DOHH2 (cell line): ENCODE measurements at regions not wholly inside any gene's neighbourhood (a gene's known extent, or its start where the extent isn't known, plus 50 kb on each side); places are given as distances from the start of the nearest gene placed in this dataset.
"Not testable (repeated sequence)": the region's sequence is repeated elsewhere in the genome, so short reads cannot be mapped to it uniquely, and the experiment has no call there.

Experiments used
- EZH2phosphoT487 ChIP-seq: fragments of 200-600 bp; sonication (generic); IDR thresholded peaks from 2 replicates; pipeline ENCODE4 v1.6.1; 2017; ENCODE audit warnings: borderline replicate concordance, mild to moderate bottlenecking, antibody characterized with exemption, low read length, moderate library complexity, mixed read lengths
- TF ChIP-seq, protein P1 (sequence below): fragments of 200-600 bp; sonication (generic); IDR thresholded peaks from one replicate; pipeline ENCODE4 v1.5.1; 2014; ENCODE audit warnings: antibody characterized with exemption, mild to moderate bottlenecking, low read depth, low read length; ENCODE audit not compliant: poor library complexity, severe bottlenecking

DNA sequence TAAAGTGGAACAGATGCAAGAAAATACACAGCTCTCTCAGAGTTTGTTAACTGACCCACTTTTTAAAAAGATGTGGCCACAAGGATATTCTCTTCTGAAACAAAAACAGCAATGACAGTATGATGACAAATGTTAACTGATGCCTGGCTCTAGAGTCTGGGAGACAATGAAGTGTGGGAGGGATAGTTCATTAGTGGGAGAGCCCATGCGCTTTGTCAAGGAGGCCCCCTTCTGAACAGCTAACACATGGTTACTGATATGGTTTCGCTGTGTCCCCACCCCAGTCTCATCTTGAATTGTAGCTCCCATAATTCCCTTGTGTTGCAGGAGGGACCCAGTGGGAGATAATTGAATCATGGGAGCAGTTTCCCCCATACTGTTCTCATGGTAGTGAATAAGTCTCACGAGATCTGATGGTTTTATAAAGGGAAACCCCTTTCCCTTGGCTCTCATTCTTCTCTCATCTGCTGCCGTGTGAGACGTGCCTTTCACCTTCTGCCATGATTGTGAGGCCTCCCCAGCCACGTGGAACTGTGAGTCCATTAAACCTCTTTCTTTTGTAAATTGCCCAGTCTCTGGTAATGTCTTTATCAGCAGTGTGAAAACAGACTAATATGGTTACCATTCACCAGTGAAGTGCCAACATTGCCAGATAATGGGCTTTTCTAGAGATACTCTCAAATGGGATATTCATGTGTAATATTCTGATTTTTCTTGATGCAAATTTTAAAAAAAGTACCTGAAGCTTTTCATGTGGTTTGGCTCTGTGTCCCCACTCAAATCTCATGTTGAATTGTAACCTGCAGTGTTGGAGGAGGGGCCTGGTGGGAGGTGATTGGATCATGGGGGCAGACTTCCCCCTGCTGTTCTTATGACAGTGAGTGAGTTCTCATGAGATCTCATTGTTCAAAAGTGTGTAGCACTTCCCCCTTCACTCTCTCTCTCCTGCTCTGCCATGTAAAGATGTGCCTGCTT lies 435.8 kb downstream of the SHISA9 start:
- TF ChIP-seq, protein P1, sequence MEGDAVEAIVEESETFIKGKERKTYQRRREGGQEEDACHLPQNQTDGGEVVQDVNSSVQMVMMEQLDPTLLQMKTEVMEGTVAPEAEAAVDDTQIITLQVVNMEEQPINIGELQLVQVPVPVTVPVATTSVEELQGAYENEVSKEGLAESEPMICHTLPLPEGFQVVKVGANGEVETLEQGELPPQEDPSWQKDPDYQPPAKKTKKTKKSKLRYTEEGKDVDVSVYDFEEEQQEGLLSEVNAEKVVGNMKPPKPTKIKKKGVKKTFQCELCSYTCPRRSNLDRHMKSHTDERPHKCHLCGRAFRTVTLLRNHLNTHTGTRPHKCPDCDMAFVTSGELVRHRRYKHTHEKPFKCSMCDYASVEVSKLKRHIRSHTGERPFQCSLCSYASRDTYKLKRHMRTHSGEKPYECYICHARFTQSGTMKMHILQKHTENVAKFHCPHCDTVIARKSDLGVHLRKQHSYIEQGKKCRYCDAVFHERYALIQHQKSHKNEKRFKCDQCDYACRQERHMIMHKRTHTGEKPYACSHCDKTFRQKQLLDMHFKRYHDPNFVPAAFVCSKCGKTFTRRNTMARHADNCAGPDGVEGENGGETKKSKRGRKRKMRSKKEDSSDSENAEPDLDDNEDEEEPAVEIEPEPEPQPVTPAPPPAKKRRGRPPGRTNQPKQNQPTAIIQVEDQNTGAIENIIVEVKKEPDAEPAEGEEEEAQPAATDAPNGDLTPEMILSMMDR: not testable (repeated sequence)
- TF ChIP-seq EZH2phosphoT487: not testable (repeated sequence)
